Dedifferentiated amniotic fluid mesenchymal stem cell (primary cell): ENCODE measurements at regions not wholly inside any gene's neighbourhood (a gene's known extent, or its start where the extent isn't known, plus 50 kb on each side); places are given as distances from the start of the nearest gene placed in this dataset.
"Not testable (repeated sequence)": the region's sequence is repeated elsewhere in the genome, so short reads cannot be mapped to it uniquely, and the experiment has no call there.

ENCODE experiments used
- DNase-seq: peaks from one replicate; pipeline ENCODE4 v3.0.0-alpha.2; 2016; ENCODE audit errors: extremely low spot score

GRCh38 chr3:80334534-80334933, 566.7 kb upstream of the ROBO1 start:
- DNase-seq, result no peak

DNA sequence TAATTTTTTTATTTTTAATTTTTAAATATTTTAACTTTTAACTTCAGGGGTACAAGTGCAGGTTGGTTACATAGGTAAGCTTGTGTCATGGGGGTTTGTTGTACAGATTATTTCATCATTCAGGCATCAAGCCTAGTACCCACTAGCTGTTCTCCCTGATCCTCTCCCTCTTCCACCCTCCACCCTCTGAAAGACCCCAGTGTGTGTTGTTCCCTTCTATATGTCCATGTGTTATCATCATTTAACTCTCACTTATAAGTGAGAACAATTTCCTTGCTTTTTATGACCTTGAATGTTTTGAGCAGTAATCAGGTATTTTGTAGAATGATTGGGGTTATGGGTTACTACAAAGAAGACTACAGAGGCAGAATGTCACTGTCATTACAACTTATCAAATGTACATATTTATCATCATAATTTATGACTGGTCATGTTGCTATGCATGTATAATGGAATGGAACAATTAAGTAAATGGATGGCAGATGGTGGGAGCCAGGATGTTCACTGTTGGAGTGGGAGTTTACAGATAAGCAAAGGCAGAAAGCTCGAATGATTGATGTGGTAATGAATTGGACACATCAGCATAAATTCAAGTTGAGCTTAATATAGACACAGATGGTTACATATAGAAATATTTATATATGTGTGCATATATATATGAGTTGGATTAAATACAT, 563.8 kb upstream of the ROBO1 start:
- no peak for DNase-seq

GRCh38 chr3:80314541-80314940, 546.7 kb upstream of the ROBO1 start:
- DNase-seq, result not testable (repeated sequence)

DNA sequence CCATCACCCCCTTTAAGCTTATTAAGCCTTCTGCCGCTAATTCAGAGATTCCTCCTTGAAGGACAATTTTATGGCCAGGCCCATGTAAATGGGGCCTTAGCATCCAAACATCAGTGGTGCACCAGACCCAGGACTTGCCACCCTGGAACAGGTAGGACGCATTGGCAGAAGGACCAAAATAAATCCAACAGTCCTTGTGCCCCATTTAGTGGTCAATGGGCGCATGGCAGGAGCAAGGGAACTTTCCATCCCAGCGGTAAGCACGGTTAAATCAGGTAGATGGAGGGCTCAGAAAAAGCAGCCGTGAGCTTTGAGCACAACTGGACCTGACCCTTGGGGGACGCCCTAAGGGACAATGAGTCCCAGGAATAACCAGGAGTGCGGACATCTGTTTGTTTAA, 540.8 kb upstream of the ROBO1 start:
- no peak for DNase-seq

GRCh38 chr3:80307844-80308243, 540.0 kb upstream of the ROBO1 start:
- DNase-seq, result no peak

DNA sequence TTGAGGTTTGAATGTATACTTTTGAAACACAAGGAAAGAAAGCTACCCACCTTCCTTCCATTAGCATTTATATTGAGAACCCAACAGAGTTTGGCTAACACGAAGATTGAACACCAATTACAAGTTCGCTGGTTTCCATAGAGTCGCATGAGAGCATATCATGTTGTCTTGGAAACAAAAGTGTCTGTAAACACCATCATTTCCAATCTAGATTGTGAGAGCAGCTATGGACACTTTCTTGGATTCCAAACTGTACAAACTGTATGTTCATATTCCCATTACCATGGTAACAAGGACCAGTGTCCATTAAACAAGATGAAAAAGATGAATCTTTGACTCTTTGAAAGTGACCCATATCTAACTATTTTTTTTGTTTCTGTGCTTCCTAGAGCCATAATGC, 529.9 kb upstream of the ROBO1 start:
- DNase-seq, result no peak

- no peak for DNase-seq
Measured at GRCh38 chr3:80285388-80285787, 517.6 kb upstream of the ROBO1 start.

DNA sequence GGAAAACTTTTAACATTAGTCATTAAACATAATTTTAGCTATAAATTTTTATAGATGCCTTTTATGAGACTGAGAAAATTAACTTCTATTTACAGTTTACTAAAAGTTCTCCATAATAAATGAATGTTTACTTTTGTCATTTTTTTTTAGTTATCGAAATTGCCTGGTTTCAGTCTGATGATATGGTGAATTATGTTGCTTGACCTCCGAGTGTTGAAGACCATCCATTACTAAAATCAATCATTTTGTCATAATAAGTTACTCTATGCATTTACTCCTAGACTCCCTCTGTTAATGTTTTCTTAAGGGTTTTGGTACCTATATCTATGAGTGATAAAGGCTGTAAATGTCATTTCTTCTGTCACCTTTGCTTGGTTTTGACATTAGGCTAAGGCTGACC, 516.0 kb upstream of the ROBO1 start:
- no peak for DNase-seq

- no peak for DNase-seq
Measured at GRCh38 chr3:80278056-80278455, 510.3 kb upstream of the ROBO1 start.

DNA sequence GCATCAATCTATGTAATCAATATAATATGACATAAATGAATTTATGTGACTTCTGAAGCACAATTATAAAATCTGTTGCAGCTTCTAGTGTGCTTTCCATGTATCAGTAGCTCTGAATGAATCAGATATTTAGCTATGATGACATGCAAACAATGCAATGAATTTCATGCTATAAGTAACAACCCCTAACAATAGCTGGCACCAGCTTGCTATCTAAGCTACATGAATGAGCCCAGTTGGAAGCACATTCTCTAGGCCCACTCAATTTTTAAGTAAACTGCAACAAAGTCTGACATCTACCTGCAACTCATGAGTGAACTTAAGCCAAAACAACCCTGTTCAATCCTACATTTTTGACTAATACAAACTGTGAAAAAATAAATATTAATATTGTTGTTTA, 507.3 kb upstream of the ROBO1 start:
- DNase-seq, result no peak

DNA sequence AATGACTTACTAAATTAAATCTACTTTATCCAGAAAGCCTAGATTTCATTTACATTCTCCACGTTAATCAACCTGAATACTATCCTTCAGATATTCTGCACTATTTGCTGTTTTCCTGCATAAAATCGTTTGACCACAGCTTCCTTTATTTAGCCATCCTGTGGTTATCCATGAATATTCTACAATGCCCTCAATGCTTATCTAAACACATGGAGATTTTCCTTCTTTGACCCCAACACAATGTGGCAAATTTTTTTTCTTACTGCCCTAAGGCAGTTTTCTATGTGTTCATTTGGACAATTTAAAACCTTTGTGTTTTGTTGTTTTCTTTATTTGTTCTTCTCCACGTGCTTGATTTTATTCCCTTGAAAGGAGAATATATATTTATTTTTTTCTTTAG, 495.5 kb upstream of the ROBO1 start:
- no peak for DNase-seq

DNA sequence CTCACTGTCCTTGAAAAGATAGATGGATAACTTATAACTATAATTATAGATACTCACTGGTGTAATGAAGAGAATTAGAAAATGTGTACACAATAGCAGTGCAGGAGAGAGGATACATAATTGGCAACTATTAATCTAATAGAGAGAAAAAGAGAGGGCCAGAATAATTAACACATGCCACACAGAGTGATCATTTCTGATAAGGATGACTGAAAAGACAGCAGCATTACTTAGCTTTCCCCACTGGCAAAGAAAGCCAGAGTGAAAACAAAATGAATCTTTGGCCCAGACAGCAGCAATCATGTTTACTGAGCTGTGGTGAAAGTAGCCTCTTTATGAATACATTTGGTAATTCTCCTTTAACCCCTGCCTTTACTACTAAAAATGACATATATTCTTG, 493.3 kb upstream of the ROBO1 start:
- DNase-seq, result no peak

DNA sequence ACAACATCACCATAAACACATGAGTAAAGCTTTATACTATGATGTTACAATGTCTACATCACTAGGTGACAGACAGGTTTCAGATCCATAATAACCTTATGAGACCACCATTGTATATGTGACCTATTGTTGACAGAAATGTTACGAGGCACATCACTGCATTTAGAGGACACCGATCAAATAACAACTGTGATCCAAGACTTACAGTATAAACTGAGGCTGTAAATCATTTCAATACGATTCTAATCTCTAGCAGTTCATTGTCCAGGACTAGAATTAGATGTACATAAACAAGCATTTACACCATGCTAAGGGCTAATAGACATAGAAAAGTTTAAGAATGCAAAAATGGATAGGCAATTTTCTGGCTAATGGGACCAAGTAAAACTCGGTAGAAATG, 491.9 kb upstream of the ROBO1 start:
- DNase-seq, result no peak

GRCh38 chr3:80252113-80252512, 484.3 kb upstream of the ROBO1 start:
- DNase-seq, result no peak

DNA sequence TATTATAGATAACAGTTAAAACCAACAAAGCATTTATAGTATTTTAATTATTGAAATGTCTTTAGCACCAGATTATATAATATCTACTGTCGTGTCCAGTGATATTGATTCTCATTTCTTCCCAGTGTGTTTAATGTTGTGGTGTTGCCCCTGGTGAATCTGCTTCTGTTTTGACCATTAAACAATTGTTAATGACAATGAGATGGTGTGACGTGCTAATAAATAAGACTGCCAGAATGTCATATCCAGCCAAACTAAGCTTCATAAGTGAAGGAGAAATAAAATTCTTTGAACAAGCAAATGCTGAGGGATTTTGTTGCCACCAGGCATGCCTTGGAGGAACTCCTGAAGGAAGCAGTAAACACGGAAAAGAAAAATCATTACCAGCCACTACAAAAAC, 480.0 kb upstream of the ROBO1 start:
- DNase-seq, result no peak

GRCh38 chr3:80244390-80244789, 476.6 kb upstream of the ROBO1 start:
- DNase-seq, result no peak

DNA sequence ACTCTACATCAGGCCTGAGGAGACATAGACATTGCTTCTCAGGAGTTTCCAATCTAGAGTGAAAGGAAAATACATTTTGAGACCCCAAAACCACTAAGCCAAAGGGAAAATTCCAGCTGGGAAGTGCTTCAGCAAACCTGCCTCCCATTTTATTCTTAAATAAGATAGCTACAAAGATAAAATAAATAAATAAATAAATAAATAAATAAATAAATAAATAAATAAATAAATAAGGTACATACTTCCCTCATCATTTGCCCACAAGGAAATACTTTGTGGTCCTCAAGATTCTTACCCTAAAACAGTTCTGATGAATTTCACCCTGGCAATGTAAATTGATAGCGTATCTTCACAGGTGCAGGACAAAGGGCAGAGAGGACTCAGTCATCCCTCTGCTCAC, 474.0 kb upstream of the ROBO1 start:
- DNase-seq, result no peak

DNA sequence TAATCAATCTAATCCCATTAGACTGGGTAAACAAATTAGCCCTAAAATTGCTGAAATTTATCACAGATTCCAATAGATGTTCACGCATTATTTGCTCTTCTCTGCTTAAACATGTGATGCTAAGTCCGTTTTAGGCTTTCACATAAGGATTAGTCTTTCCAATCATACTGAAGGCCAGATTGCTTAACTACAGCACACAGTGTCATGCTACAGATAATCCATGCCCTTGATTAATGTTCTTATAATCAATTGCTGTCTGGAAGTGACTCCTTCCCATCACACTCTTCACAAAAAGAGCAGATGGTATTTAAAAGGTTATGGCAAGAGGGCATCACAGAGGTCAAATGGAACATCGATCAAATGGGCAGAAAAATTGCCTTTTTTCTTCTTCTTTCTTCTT, 471.5 kb upstream of the ROBO1 start:
- DNase-seq, result no peak

- no peak for DNase-seq
Measured at GRCh38 chr3:80238606-80239005, 470.8 kb upstream of the ROBO1 start.

GRCh38 chr3:80238152-80238551, 470.4 kb upstream of the ROBO1 start:
- no peak for DNase-seq

GRCh38 chr3:80234706-80235105, 466.9 kb upstream of the ROBO1 start:
- DNase-seq, result no peak

DNA sequence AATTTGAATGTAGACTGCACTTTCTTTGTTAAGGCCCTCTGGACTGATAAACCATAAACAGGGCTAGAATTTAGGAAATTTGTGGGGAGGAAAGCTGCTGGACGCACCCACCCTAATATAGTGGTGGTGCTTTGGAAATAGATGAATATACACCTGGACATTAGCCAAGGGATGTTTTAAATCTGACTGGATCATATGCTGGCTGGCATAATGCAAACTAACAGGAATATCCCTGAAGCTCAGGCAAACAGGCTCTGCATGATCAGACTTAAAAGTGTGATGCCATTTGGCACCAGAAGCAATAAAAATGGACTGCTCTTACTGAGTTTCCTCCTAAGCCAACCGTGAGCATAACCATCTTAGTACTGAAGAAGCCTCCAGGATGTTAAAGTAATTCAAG, 465.8 kb upstream of the ROBO1 start:
- DNase-seq, result no peak

DNA sequence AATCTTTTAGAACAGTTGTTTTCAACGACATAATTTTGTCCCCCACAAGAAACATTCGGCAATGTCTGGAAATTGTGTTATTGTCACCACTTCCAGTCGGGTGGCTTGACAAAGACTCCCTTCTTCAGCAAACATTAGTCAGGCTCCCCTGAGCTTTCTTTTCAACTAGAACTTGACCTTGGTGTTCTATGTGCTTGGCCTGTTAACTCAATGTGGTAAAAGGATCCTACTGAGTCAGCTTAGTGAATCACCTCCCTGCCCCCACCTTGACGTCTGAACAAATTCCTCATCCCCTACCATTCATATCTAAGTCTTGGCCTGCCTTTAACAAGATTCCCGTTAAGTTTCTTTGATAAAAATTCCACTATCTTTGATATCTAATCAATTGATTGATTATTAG, 465.0 kb upstream of the ROBO1 start:
- no peak for DNase-seq

GRCh38 chr3:80230962-80231361, 463.2 kb upstream of the ROBO1 start:
- no peak for DNase-seq

GRCh38 chr3:80227216-80227615, 459.4 kb upstream of the ROBO1 start:
- DNase-seq, result no peak
